HCT116 (cell line): ENCODE measurements at regions not wholly inside any gene's neighbourhood (a gene's known extent, or its start where the extent isn't known, plus 50 kb on each side); places are given as distances from the start of the nearest gene placed in this dataset.

Experiments
- ATAC-seq: fragments of 200-7000 bp; cut with Tn5 transposase; 2 replicates; pipeline ENCODE4 v1.9.1; 2020; ENCODE audit warnings: mild to moderate bottlenecking, moderate library complexity
- BruUV-seq: library from RNA; stranded (reverse); fragments of 400-500 nt; replicated peaks from 2 replicates; lab custom pipeline; 2021; lab: Mats Ljungman, UMichigan
- CTCF ChIA-PET: fragments of 300-600 bp; sonication (Branson Sonifier 250); formaldehyde crosslinking; loops from one replicate; lab custom pipeline; 2021; ENCODE audit warnings: antibody characterized with exemption; lab: Charles Lee
- POLR2A ChIA-PET: fragments of 300-600, 350-600 bp; sonication (Branson Sonifier 250); formaldehyde crosslinking; loops from one replicate; lab custom pipeline; 2021; ENCODE audit warnings: antibody characterized with exemption; lab: Charles Lee
- RAD21 ChIA-PET, 2 experiments: fragments of 300-600 bp; sonication (Branson Sonifier 250); formaldehyde crosslinking; loops; one replicate each; lab custom pipeline; 2023; ENCODE audit warnings: low total read pairs in 2 of 2; ENCODE audit not compliant: uncharacterized antibody in 2 of 2, unreplicated experiment in 2 of 2, low non-redundant PET in 1 of 2; lab: Charles Lee
- DNase-seq: peaks from one replicate; pipeline ENCODE4 v3.0.0-alpha.2; 2010; ENCODE audit warnings: low read depth, low spot score
- H2AFZ ChIP-seq: fragments of 200-600 bp; shearing (Covaris generic), sonication (generic); 2 replicates; pipeline ENCODE4 v1.6.1; 2017; ENCODE audit warnings: low read depth, mixed run types, mixed read lengths, antibody characterized with exemption, low read length; ENCODE audit not compliant: poor library complexity, severe bottlenecking
- H3K27ac ChIP-seq: 2 replicates; pipeline ENCODE4 v1.5.1; 2012; ENCODE audit warnings: low read depth, low read length
- H3K27me3 ChIP-seq: fragments of 200-600 bp; sonication (generic); 2 replicates; pipeline ENCODE4 v1.6.1; 2016; ENCODE audit warnings: mixed run types, low read length, mixed read lengths; ENCODE audit not compliant: insufficient read depth
- H3K36me3 ChIP-seq, 2 experiments: fragments of 200-500 bp in 1 of 2; fragments of 200-600 bp in 1 of 2; sonication (Bioruptor generic) in 1 of 2; sonication (generic) in 1 of 2; 2 replicates each; pipeline versions ENCODE4 v1.5.1 to v1.6.1; 2014 to 2016; ENCODE audit warnings: low read length in 2 of 2, inconsistent platforms in 1 of 2, mixed read lengths in 1 of 2, mixed run types in 1 of 2; ENCODE audit not compliant: insufficient read depth in 2 of 2, control insufficient read depth in 1 of 2
- H3K4me1 ChIP-seq, 2 experiments: fragments of 200-600 bp in 1 of 2; sonication (generic) in 1 of 2; 2 replicates each; pipeline versions ENCODE4 v1.5.1 to v1.6.1; 2012 to 2017; ENCODE audit warnings: low read length in 2 of 2, inconsistent platforms in 1 of 2, mild to moderate bottlenecking in 1 of 2, mixed read lengths in 1 of 2, mixed run types in 1 of 2, moderate library complexity in 1 of 2; ENCODE audit not compliant: insufficient read depth in 2 of 2, control insufficient read depth in 1 of 2
- H3K4me2 ChIP-seq: fragments of 200-600 bp; sonication (generic); 2 replicates; pipeline ENCODE4 v1.6.1; 2017; ENCODE audit warnings: mixed run types, low read length, mixed read lengths
- H3K4me3 ChIP-seq, 2 experiments: fragments of 200-600 bp in 1 of 2; sonication (generic) in 1 of 2; replicated peaks in 1 of 2; 2 replicates each; pipeline ENCODE4 v1.5.1; 2011 to 2016; ENCODE audit warnings: low read length in 2 of 2, control low read depth in 1 of 2, low read depth in 1 of 2, mild to moderate bottlenecking in 1 of 2, mixed read lengths in 1 of 2, mixed run types in 1 of 2
- H3K79me2 ChIP-seq: fragments of 200-600 bp; sonication (generic); 2 replicates; pipeline ENCODE4 v1.6.1; 2017; ENCODE audit warnings: mild to moderate bottlenecking, mixed run types, low read length, moderate library complexity, mixed read lengths; ENCODE audit not compliant: insufficient read depth
- H3K9ac ChIP-seq: fragments of 200-600 bp; sonication (generic); 2 replicates; pipeline ENCODE4 v1.6.1; 2016; ENCODE audit warnings: low read length, mixed read lengths
- H3K9me2 ChIP-seq: fragments of 200-600 bp; sonication (generic), shearing (Covaris generic); 2 replicates; pipeline ENCODE4 v1.6.1; 2017; ENCODE audit warnings: mixed run types, mild to moderate bottlenecking, moderate library complexity; ENCODE audit not compliant: insufficient read depth
- H3K9me3 ChIP-seq, 2 experiments: fragments of 200-500 bp in 1 of 2; fragments of 200-600 bp in 1 of 2; sonication (Bioruptor generic) in 1 of 2; sonication (generic) in 1 of 2; 2 replicates each; pipeline ENCODE4 v1.6.1; 2014 to 2017; ENCODE audit warnings: low read length in 2 of 2, mixed read lengths in 2 of 2, inconsistent platforms in 1 of 2, low read depth in 1 of 2, mild to moderate bottlenecking in 1 of 2, mixed run types in 1 of 2, moderate library complexity in 1 of 2; ENCODE audit not compliant: control insufficient read depth in 1 of 2, insufficient read depth in 1 of 2
- H4K20me1 ChIP-seq: fragments of 200-600 bp; sonication (generic), shearing (Covaris generic); 2 replicates; pipeline ENCODE4 v1.6.1; 2017; ENCODE audit warnings: mixed run types, mild to moderate bottlenecking, moderate library complexity; ENCODE audit not compliant: insufficient read depth
- CBX3 ChIP-seq: IDR thresholded peaks from 2 replicates; pipeline ENCODE4 v1.6.1; 2012; ENCODE audit warnings: low read depth
- CEBPB ChIP-seq: IDR thresholded peaks from 2 replicates; pipeline ENCODE4 v1.6.1; 2012; ENCODE audit warnings: low read depth
- EGR1 ChIP-seq: IDR thresholded peaks from 2 replicates; pipeline ENCODE4 v1.6.1; 2012; ENCODE audit warnings: low read depth
- EZH2 ChIP-seq: fragments of 200-600 bp; sonication (generic); IDR thresholded peaks from 2 replicates; pipeline ENCODE4 v1.6.1; 2017; ENCODE audit warnings: antibody characterized with exemption, mixed run types
- EZH2phosphoT487 ChIP-seq: fragments of 200-600 bp; IDR thresholded peaks from 2 replicates; pipeline ENCODE4 v1.6.1; 2018; ENCODE audit warnings: antibody characterized with exemption, borderline replicate concordance
- FOSL1 ChIP-seq: IDR thresholded peaks from 2 replicates; pipeline ENCODE4 v1.6.1; 2012; ENCODE audit warnings: low read depth
- JUND ChIP-seq: IDR thresholded peaks from 2 replicates; pipeline ENCODE4 v1.6.1; 2012
- POLR2A ChIP-seq: IDR thresholded peaks from 2 replicates; pipeline ENCODE4 v1.7.0; 2011; ENCODE audit warnings: borderline replicate concordance; ENCODE audit not compliant: insufficient read depth, insufficient read length; ENCODE audit errors: extremely low read depth
- POLR2AphosphoS5 ChIP-seq: IDR thresholded peaks from 2 replicates; pipeline ENCODE4 v1.6.1; 2011; ENCODE audit warnings: mild to moderate bottlenecking, low read depth, low read length, moderate library complexity
- SIN3A ChIP-seq: IDR thresholded peaks from 2 replicates; pipeline ENCODE4 v1.6.1; 2012; ENCODE audit warnings: low read depth
- SP1 ChIP-seq: IDR thresholded peaks from 2 replicates; pipeline ENCODE4 v1.6.1; 2012; ENCODE audit warnings: low read depth
- SRF ChIP-seq: IDR thresholded peaks from 2 replicates; pipeline ENCODE4 v1.6.1; 2012; ENCODE audit warnings: low read depth
- TCF7L2 ChIP-seq: IDR thresholded peaks from 2 replicates; pipeline ENCODE4 v1.7.0; 2011; ENCODE audit warnings: borderline replicate concordance, inconsistent platforms; ENCODE audit not compliant: insufficient read depth, insufficient read length; ENCODE audit errors: extremely low read depth
- ZFX ChIP-seq: fragments of 450-650 bp; IDR thresholded peaks from 2 replicates; pipeline ENCODE4 v1.6.1; 2017
- ZNF274 ChIP-seq: fragments of 200-500 bp; sonication (Bioruptor generic); IDR thresholded peaks from 2 replicates; pipeline ENCODE4 v1.6.1; 2014; ENCODE audit warnings: mild to moderate bottlenecking, low read depth, low read length, inconsistent platforms
- intact Hi-C: fragments of 100-400 bp; cut with micrococcal nuclease; formaldehyde crosslinking; loops from 2 replicates; pipeline ENCODE4 v1.10.0; 2022
- TF ChIP-seq, protein P1 (sequence below): IDR thresholded peaks from 2 replicates; pipeline ENCODE4 v1.6.1; 2012
- TF ChIP-seq, protein P2 (sequence below): IDR thresholded peaks from 2 replicates; pipeline ENCODE4 v1.6.1; 2012; ENCODE audit warnings: low read depth
- TF ChIP-seq, protein P3 (sequence below): IDR thresholded peaks from 2 replicates; pipeline ENCODE4 v1.6.1; 2011; ENCODE audit warnings: mild to moderate bottlenecking, low read length, moderate library complexity; ENCODE audit not compliant: insufficient replicate concordance; ENCODE audit errors: extremely low read depth
- TF ChIP-seq, protein P4 (sequence below): IDR thresholded peaks from 2 replicates; pipeline ENCODE4 v1.6.1; 2012

DNA sequence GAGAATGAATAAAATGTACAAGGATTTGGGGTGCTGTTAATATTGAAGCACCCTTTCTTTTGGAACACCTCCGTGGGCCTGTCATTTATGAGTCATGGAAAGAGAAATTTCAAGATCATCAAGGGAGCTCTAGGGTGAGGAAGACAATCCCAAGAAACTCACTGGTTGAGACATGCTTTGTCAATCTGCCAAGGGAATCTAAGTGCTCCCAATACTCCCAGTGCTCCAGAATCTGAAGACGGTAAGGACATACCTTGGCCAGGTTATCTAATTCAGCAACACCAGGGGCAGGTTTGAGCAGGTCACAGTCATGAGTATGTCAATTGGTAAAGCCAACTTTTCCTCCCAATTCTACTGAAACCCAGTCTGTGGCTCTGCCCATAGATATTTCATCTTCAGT, 556.4 kb upstream of the CPEB2 start:
- Histone ChIP-seq H3K36me3 (no peaks in the 10 kb centered on the region), H3K79me2 (no peaks in the 10 kb centered on the region), H3K4me3 (no peak overlapping the region), H3K9me2 (no peaks in the 10 kb centered on the region), H3K27me3 (no peaks in the 10 kb centered on the region), H3K27ac (no peak overlapping the region), H2AFZ (no peak overlapping the region), H3K9me3 (peaks cover 8 to 14% of the 10 kb centered on the region in 2 experiments; a peak in 2 of 4 replicates), H3K4me2 (no peak overlapping the region), H3K4me1 (no peaks in the 10 kb centered on the region), H4K20me1 (no peaks in the 10 kb centered on the region), H3K9ac (no peak overlapping the region)
- ChIA-PET RAD21 (no interaction called here), CTCF (no interaction called here), POLR2A (no interaction called here)
- DNase-seq = no peak
- intact Hi-C loops = no loop called here
- BruUV-seq = no TSS peak
- TF ChIP-seq JUND = no peak
- TF ChIP-seq EZH2phosphoT487 = no peak
- TF ChIP-seq, protein P1, sequence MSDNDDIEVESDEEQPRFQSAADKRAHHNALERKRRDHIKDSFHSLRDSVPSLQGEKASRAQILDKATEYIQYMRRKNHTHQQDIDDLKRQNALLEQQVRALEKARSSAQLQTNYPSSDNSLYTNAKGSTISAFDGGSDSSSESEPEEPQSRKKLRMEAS = no peak
- TF ChIP-seq ZFX = no peak
- no peak for TF ChIP-seq FOSL1
- TF ChIP-seq, protein P2, sequence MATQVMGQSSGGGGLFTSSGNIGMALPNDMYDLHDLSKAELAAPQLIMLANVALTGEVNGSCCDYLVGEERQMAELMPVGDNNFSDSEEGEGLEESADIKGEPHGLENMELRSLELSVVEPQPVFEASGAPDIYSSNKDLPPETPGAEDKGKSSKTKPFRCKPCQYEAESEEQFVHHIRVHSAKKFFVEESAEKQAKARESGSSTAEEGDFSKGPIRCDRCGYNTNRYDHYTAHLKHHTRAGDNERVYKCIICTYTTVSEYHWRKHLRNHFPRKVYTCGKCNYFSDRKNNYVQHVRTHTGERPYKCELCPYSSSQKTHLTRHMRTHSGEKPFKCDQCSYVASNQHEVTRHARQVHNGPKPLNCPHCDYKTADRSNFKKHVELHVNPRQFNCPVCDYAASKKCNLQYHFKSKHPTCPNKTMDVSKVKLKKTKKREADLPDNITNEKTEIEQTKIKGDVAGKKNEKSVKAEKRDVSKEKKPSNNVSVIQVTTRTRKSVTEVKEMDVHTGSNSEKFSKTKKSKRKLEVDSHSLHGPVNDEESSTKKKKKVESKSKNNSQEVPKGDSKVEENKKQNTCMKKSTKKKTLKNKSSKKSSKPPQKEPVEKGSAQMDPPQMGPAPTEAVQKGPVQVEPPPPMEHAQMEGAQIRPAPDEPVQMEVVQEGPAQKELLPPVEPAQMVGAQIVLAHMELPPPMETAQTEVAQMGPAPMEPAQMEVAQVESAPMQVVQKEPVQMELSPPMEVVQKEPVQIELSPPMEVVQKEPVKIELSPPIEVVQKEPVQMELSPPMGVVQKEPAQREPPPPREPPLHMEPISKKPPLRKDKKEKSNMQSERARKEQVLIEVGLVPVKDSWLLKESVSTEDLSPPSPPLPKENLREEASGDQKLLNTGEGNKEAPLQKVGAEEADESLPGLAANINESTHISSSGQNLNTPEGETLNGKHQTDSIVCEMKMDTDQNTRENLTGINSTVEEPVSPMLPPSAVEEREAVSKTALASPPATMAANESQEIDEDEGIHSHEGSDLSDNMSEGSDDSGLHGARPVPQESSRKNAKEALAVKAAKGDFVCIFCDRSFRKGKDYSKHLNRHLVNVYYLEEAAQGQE = no peak
- TF ChIP-seq, protein P3, sequence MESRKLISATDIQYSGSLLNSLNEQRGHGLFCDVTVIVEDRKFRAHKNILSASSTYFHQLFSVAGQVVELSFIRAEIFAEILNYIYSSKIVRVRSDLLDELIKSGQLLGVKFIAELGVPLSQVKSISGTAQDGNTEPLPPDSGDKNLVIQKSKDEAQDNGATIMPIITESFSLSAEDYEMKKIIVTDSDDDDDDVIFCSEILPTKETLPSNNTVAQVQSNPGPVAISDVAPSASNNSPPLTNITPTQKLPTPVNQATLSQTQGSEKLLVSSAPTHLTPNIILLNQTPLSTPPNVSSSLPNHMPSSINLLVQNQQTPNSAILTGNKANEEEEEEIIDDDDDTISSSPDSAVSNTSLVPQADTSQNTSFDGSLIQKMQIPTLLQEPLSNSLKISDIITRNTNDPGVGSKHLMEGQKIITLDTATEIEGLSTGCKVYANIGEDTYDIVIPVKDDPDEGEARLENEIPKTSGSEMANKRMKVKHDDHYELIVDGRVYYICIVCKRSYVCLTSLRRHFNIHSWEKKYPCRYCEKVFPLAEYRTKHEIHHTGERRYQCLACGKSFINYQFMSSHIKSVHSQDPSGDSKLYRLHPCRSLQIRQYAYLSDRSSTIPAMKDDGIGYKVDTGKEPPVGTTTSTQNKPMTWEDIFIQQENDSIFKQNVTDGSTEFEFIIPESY = no peak
- no peak for TF ChIP-seq CBX3
- TF ChIP-seq SIN3A = no peak
- TF ChIP-seq, protein P4, sequence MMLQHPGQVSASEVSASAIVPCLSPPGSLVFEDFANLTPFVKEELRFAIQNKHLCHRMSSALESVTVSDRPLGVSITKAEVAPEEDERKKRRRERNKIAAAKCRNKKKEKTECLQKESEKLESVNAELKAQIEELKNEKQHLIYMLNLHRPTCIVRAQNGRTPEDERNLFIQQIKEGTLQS = no peak
- no peak for TF ChIP-seq POLR2A
- no peak for TF ChIP-seq TCF7L2
- TF ChIP-seq EGR1 = no peak
- TF ChIP-seq SRF = no peak
- TF ChIP-seq SP1 = no peak
- TF ChIP-seq ZNF274 = no peak
- TF ChIP-seq POLR2AphosphoS5 = no peak
- TF ChIP-seq EZH2 = no peak
- no peak for TF ChIP-seq CEBPB
- ATAC-seq = no peak
